ENCODE measurements at regions not wholly inside any gene's neighbourhood (a gene's known extent, or its start where the extent isn't known, plus 50 kb on each side); places are given as distances from the start of the nearest gene placed in this dataset.

DNA sequence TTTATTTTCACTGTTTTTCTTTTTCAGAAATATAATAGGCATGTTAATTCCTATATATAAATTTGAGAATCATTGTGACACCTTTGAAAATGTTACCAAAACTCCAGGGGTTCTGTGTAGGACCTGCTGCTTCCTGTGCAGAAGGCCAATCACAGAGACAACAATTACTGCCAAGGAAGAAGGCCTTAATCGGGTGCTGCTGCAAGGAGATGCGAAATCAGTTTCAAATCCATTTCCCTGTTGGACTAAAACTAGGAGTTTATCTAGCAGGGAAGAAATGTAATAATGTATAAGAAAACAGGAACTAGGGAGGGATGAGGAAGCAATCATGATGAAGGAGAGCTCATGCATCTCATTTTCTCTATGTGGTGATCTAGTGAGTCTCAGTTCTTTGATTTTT is 209.7 kb upstream of the NUDT12 start:
- TF ChIP-seq, protein P1, sequence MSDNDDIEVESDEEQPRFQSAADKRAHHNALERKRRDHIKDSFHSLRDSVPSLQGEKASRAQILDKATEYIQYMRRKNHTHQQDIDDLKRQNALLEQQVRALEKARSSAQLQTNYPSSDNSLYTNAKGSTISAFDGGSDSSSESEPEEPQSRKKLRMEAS (IDR thresholded peaks at IDR 0.05), result no peak
- TF ChIP-seq HNF4A (conservative IDR thresholded peaks at IDR 0.05), result no peak
- TF ChIP-seq FOXA2 (IDR thresholded peaks at IDR 0.05), result no peak
- TF ChIP-seq HNF4G (IDR thresholded peaks at IDR 0.05), result no peak
- no peak for TF ChIP-seq TAF1 (conservative IDR thresholded peaks at IDR 0.05)
- Histone ChIP-seq H3K4me1 (ENCODE audit: control insufficient read depth in 4 of 4, insufficient read depth in 4 of 4, low read length in 3 of 4) (no peaks in the 10 kb centered on the region), H3K27me3 (ENCODE audit: control insufficient read depth in 4 of 4, insufficient read depth in 4 of 4, low read length in 3 of 4) (no peaks in the 10 kb centered on the region), H3K36me3 (ENCODE audit: control insufficient read depth in 4 of 4, insufficient read depth in 3 of 4, low read depth in 1 of 4, low read length in 3 of 4) (no peaks in the 10 kb centered on the region), H3K27ac (ENCODE audit: low read depth in 1 of 2, low read length in 2 of 2) (no peak overlapping the region), H3K9me3 (ENCODE audit: control insufficient read depth in 4 of 4, low read length in 3 of 4) (no peaks in the 10 kb centered on the region), H3K4me3 (ENCODE audit: low read depth in 1 of 3, low read length in 3 of 3) (no peak overlapping the region), H3K9ac (ENCODE audit: low read depth in 1 of 2, low read length in 2 of 2) (no peak overlapping the region)
- WGBS, result 94% methylated on average over 2 of the region's 2 CpGs
- DNase-seq (ENCODE audit: low spot score), result no peak

DNA sequence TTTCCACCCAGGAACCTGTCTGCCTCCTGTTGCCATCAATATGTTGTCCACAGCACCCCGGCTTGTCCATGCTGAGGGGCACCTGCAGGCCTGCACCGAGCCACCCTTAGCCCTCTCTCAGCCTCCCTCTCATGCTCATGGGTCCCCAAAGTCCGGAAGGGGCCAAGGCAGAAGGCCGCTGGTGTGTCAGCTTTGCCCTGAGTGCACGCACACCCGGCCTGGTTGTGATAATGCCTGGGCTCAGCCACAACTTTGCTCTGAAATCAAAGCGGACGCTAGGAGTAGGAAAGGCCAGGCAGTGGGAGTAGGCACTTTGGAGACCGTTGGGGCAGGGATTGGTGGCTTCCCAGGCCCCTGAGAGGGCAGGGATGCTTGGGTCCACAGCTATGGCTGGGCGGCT is 201.8 kb upstream of the NUDT12 start:
- Histone ChIP-seq H3K9me3 (ENCODE audit: control insufficient read depth in 4 of 4, low read length in 3 of 4) (no peaks in the 10 kb centered on the region), H3K27ac (ENCODE audit: low read depth in 1 of 2, low read length in 2 of 2) (no peak overlapping the region), H3K4me1 (ENCODE audit: control insufficient read depth in 4 of 4, insufficient read depth in 4 of 4, low read length in 3 of 4) (no peaks in the 10 kb centered on the region), H3K27me3 (ENCODE audit: control insufficient read depth in 4 of 4, insufficient read depth in 4 of 4, low read length in 3 of 4) (no peaks in the 10 kb centered on the region), H3K36me3 (ENCODE audit: control insufficient read depth in 4 of 4, insufficient read depth in 3 of 4, low read depth in 1 of 4, low read length in 3 of 4) (no peaks in the 10 kb centered on the region), H3K4me3 (ENCODE audit: low read depth in 1 of 3, low read length in 3 of 3) (no peak overlapping the region), H3K9ac (ENCODE audit: low read depth in 1 of 2, low read length in 2 of 2) (no peak overlapping the region)
- TF ChIP-seq, protein P2, sequence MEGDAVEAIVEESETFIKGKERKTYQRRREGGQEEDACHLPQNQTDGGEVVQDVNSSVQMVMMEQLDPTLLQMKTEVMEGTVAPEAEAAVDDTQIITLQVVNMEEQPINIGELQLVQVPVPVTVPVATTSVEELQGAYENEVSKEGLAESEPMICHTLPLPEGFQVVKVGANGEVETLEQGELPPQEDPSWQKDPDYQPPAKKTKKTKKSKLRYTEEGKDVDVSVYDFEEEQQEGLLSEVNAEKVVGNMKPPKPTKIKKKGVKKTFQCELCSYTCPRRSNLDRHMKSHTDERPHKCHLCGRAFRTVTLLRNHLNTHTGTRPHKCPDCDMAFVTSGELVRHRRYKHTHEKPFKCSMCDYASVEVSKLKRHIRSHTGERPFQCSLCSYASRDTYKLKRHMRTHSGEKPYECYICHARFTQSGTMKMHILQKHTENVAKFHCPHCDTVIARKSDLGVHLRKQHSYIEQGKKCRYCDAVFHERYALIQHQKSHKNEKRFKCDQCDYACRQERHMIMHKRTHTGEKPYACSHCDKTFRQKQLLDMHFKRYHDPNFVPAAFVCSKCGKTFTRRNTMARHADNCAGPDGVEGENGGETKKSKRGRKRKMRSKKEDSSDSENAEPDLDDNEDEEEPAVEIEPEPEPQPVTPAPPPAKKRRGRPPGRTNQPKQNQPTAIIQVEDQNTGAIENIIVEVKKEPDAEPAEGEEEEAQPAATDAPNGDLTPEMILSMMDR (IDR thresholded peaks at IDR 0.05; ENCODE audit: low read depth, low read length, missing input control), result no peak
- TF ChIP-seq RAD21 (IDR thresholded peaks at IDR 0.05) (no peak), FOXA2 (IDR thresholded peaks at IDR 0.05) (no peak), NR2F2 (IDR thresholded peaks at IDR 0.05) (no peak), GABPA (IDR thresholded peaks at IDR 0.05 in 1 of 2, conservative IDR thresholded peaks at IDR 0.05 in 1 of 2) (no peak), JUND (IDR thresholded peaks at IDR 0.05) (no peak)
- TF ChIP-seq, protein P1 (IDR thresholded peaks at IDR 0.05), result no peak
- TF ChIP-seq, protein P3, sequence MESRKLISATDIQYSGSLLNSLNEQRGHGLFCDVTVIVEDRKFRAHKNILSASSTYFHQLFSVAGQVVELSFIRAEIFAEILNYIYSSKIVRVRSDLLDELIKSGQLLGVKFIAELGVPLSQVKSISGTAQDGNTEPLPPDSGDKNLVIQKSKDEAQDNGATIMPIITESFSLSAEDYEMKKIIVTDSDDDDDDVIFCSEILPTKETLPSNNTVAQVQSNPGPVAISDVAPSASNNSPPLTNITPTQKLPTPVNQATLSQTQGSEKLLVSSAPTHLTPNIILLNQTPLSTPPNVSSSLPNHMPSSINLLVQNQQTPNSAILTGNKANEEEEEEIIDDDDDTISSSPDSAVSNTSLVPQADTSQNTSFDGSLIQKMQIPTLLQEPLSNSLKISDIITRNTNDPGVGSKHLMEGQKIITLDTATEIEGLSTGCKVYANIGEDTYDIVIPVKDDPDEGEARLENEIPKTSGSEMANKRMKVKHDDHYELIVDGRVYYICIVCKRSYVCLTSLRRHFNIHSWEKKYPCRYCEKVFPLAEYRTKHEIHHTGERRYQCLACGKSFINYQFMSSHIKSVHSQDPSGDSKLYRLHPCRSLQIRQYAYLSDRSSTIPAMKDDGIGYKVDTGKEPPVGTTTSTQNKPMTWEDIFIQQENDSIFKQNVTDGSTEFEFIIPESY (IDR thresholded peaks at IDR 0.05), result no peak
- TF ChIP-seq, protein P4, sequence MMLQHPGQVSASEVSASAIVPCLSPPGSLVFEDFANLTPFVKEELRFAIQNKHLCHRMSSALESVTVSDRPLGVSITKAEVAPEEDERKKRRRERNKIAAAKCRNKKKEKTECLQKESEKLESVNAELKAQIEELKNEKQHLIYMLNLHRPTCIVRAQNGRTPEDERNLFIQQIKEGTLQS (IDR thresholded peaks at IDR 0.05), result no peak
- TF ChIP-seq, protein P5, sequence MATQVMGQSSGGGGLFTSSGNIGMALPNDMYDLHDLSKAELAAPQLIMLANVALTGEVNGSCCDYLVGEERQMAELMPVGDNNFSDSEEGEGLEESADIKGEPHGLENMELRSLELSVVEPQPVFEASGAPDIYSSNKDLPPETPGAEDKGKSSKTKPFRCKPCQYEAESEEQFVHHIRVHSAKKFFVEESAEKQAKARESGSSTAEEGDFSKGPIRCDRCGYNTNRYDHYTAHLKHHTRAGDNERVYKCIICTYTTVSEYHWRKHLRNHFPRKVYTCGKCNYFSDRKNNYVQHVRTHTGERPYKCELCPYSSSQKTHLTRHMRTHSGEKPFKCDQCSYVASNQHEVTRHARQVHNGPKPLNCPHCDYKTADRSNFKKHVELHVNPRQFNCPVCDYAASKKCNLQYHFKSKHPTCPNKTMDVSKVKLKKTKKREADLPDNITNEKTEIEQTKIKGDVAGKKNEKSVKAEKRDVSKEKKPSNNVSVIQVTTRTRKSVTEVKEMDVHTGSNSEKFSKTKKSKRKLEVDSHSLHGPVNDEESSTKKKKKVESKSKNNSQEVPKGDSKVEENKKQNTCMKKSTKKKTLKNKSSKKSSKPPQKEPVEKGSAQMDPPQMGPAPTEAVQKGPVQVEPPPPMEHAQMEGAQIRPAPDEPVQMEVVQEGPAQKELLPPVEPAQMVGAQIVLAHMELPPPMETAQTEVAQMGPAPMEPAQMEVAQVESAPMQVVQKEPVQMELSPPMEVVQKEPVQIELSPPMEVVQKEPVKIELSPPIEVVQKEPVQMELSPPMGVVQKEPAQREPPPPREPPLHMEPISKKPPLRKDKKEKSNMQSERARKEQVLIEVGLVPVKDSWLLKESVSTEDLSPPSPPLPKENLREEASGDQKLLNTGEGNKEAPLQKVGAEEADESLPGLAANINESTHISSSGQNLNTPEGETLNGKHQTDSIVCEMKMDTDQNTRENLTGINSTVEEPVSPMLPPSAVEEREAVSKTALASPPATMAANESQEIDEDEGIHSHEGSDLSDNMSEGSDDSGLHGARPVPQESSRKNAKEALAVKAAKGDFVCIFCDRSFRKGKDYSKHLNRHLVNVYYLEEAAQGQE (IDR thresholded peaks at IDR 0.05), result no peak
- DNase-seq (ENCODE audit: low spot score), result no peak
- 85% methylated on average over 10 of the region's 10 CpGs for WGBS

All from liver (tissue), 8 donors.